Body of pancreas (tissue), 4 donors: ENCODE measurements at regions not wholly inside any gene's neighbourhood (a gene's known extent, or its start where the extent isn't known, plus 50 kb on each side); places are given as distances from the start of the nearest gene placed in this dataset.

Experiments used
- ATAC-seq: fragments of 150-250 bp; one replicate; pipeline ENCODE4 v1.9.1; 2016
- DNase-seq, 4 donors: peaks; one replicate each; pipeline ENCODE4 v3.0.0-alpha.2; 2019
- H3K27ac ChIP-seq, 4 donors: fragments of 200-600 bp; sonication (generic); 1 replicate in 3 of 4; 2 replicates in 1 of 4; pipeline versions ENCODE4 v1.5.1 to v1.6.1; 2016 to 2019; ENCODE audit warnings: mild to moderate bottlenecking in 1 of 4, mixed read lengths in 1 of 4, moderate library complexity in 1 of 4
- H3K27me3 ChIP-seq, 2 donors: fragments of 200-600 bp; sonication (generic); one replicate each; pipeline ENCODE4 v1.6.0; 2016; ENCODE audit warnings: mild to moderate bottlenecking in 1 of 2
- H3K36me3 ChIP-seq, 2 donors: fragments of 200-600 bp; sonication (generic); replicated peaks in 1 of 2; 2 replicates each; pipeline ENCODE4 v1.5.1; 2016; ENCODE audit warnings: low read depth in 2 of 2; ENCODE audit not compliant: insufficient read depth in 1 of 2
- H3K4me1 ChIP-seq: fragments of 200-600 bp; sonication (generic); one replicate; pipeline ENCODE4 v1.6.0; 2016
- H3K4me3 ChIP-seq, 2 donors: fragments of 200-600 bp; sonication (generic); 1 replicate in 1 of 2; 2 replicates in 1 of 2; pipeline ENCODE4 v1.5.1; 2016 to 2019
- H3K9me3 ChIP-seq, 3 donors: fragments of 200-600 bp; sonication (generic); 1 replicate in 2 of 3; 2 replicates in 1 of 3; pipeline ENCODE4 v1.5.1; 2016
- CTCF ChIP-seq, 7 experiments: fragments of 450-650 bp in 4 of 7; fragments of 200-600 bp in 3 of 7; sonication (generic) in 3 of 7; IDR thresholded peaks; one replicate each; pipeline ENCODE4 v1.5.1; 2016 to 2019; ENCODE audit warnings: antibody characterized with exemption in 7 of 7
- POLR2A ChIP-seq, 3 donors: fragments of 450-650 bp; IDR thresholded peaks; one replicate each; pipeline ENCODE4 v1.6.1; 2016; ENCODE audit warnings: antibody characterized with exemption in 3 of 3, mild to moderate bottlenecking in 2 of 3
- WGBS, 2 donors: methylation state at CpG; one replicate each; pipeline ENCODE4 v1.1.5; 2017; 5-methylcytosine and 5-hydroxymethylcytosine counted together
- intact Hi-C: fragments of 100-400 bp; cut with DNase I; formaldehyde crosslinking; loops from one replicate; pipeline ENCODE4 v1.15.1; 2023

DNA sequence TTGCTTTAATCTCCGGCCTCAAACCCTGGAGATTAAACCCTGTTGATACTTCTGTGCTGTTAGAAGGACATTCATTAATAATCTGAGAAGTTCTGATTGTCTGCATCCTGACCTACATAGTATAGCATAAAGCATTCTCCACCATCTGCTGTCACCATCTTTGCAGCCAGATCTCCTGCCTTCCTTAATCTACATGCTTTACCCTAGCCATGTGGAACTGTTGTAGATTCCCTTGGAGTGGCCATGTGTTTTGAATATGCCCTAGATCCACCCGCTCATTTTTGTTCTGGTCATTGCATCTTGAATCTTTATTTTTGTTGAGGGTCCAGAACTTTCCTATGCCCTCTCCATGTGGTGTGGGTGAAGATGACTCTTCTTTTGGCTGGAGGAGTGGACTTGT lies 110.3 kb downstream of the OXSM start:
- no peak for ATAC-seq
- no peaks in the 10 kb centered on the region for H3K27me3 ChIP-seq
- WGBS, 2 donors = 88 to 94% methylated on average over 2 of the region's 2 CpGs
- DNase-seq = no peak
- intact Hi-C loops = no loop called here
- no peak overlapping the region for H3K4me3 ChIP-seq
- H3K36me3 ChIP-seq = no peaks in the 10 kb centered on the region
- TF ChIP-seq POLR2A (IDR thresholded peaks at IDR 0.05) (no peak), CTCF (IDR thresholded peaks at IDR 0.05) (no peak)
- no peaks in the 10 kb centered on the region for H3K9me3 ChIP-seq
- H3K4me1 ChIP-seq = peaks cover 5% of the 10 kb centered on the region
- no peak overlapping the region for H3K27ac ChIP-seq

DNA sequence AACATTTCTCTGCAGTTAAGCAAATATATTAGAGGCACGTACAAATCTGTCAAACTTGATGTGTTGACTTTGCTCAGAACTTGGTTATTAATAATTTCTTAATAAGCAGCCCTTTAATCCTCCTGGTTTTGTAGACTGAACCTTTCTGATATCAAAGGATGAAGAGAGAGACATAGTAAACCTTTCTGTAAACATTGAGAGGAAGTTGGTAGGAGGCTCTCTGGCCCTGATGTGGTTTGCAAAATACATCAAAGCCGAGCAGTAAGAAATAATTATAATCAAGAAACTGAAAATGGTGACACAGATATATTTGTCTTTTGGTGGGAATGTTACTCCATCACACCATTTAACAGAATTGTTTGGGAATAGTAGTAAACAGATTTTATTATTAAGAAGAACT lies 111.9 kb downstream of the OXSM start:
- Histone ChIP-seq H3K4me3 (no peak overlapping the region), H3K27ac (no peak overlapping the region), H3K9me3 (no peaks in the 10 kb centered on the region), H3K36me3 (no peaks in the 10 kb centered on the region), H3K27me3 (no peaks in the 10 kb centered on the region), H3K4me1 (peaks cover 5% of the 10 kb centered on the region)
- DNase-seq (no peak), ATAC-seq (no peak)
- 30 to 47% methylated on average over 2 of the region's 2 CpGs for WGBS, 2 donors
- no peak for TF ChIP-seq CTCF (IDR thresholded peaks at IDR 0.05)
- TF ChIP-seq POLR2A (IDR thresholded peaks at IDR 0.05) = no peak
- intact Hi-C loops = no loop called here

GRCh38 chr3:25902586-25902985 lies 112.7 kb downstream of the OXSM start:
- Histone ChIP-seq H3K27ac (no peak overlapping the region), H3K9me3 (no peaks in the 10 kb centered on the region), H3K36me3 (no peaks in the 10 kb centered on the region), H3K4me3 (no peak overlapping the region), H3K27me3 (no peaks in the 10 kb centered on the region), H3K4me1 (peaks cover 5% of the 10 kb centered on the region)
- DNase-seq (no peak), ATAC-seq (no peak)
- intact Hi-C loops = no loop called here
- TF ChIP-seq CTCF (IDR thresholded peaks at IDR 0.05) (no peak), POLR2A (IDR thresholded peaks at IDR 0.05) (no peak)
- 67 to 68% methylated on average over 2 of the region's 2 CpGs for WGBS, 2 donors

DNA sequence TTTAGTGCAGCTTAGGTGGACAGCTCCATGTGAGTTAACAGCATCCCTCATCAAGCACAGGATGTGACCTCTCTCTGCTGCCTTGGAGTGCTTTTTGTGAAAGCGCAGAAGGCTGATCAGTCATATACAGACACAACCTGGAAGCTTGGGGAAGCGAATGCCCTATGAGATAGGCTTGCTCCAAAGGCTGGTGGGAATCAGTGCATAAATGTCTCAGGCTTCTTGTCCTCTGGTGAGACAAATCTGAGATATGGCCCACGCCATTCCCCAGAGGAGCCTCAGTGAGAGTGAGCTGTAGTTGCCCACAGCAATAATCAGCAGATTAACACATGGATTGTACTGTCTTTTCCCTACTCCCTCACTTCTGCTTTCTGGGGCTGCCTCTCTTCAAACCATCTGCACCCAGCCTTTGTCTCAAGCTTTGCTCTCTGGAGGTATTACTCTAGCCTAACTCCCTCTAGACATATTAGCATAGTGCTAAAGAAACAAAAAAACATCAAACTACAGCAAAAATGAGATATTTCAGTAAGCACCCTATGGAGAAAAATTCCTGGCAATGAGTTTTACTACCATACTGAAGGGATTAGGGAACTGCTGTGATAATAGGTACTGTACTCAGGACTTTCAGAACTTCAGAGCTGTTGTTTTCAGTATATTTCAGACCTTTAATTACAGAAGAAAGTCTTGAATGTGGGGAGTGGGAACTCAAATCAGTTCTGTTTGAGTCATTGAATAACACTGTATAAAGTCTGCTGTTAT lies 113.7 kb downstream of the OXSM start:
- no peaks in the 10 kb centered on the region for H3K27me3 ChIP-seq
- H3K9me3 ChIP-seq = no peaks in the 10 kb centered on the region
- TF ChIP-seq CTCF (IDR thresholded peaks at IDR 0.05) (no peak), POLR2A (IDR thresholded peaks at IDR 0.05) (no peak)
- no peaks in the 10 kb centered on the region for H3K36me3 ChIP-seq
- ATAC-seq (no peak), DNase-seq (no peak)
- peaks cover 5% of the 10 kb centered on the region for H3K4me1 ChIP-seq
- peak overlapping the region in 2 of 4 donors; percentile 6 to 18 for H3K27ac ChIP-seq
- WGBS, 2 donors = 78 to 79% methylated on average over 3 of the region's 3 CpGs
- intact Hi-C loops = no loop called here
- H3K4me3 ChIP-seq = no peak overlapping the region

DNA sequence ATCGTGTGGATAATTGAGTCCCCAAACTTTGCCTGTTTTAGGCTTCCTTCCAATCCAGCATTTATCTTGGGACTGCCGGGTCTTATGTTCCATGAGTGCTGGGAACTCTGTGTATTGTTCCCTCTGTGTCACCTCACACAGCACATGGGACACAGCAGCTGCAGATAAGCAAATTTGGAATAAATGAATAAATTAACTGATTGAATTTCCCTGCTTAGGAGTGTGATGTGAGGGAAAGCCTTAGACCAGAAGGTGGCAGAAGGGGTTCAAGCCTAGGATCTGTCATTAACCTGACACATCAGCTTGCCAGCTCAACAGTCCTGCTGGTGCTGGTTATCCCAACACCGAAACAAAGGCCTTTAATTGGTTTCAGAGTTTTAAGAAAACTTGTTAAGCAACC lies 114.3 kb downstream of the OXSM start:
- ATAC-seq (peak; percentile 93), DNase-seq (peak in 2 of 4 donors; percentile 31 to 70)
- intact Hi-C loops = no loop called here
- H3K4me1 ChIP-seq = peaks cover 5% of the 10 kb centered on the region
- H3K4me3 ChIP-seq = no peak overlapping the region
- H3K27ac ChIP-seq = peak overlapping the region in 2 of 4 donors; percentile 6 to 18
- TF ChIP-seq POLR2A (IDR thresholded peaks at IDR 0.05) = no peak
- TF ChIP-seq CTCF (IDR thresholded peaks at IDR 0.05) = peak in 5 of 7 experiments; percentile 14 to 51 (median 23)
- H3K9me3 ChIP-seq = no peaks in the 10 kb centered on the region
- 34 to 41% methylated on average over 3 of the region's 3 CpGs for WGBS, 2 donors
- H3K27me3 ChIP-seq = no peaks in the 10 kb centered on the region
- no peaks in the 10 kb centered on the region for H3K36me3 ChIP-seq
